Neutrophil (primary cell): ENCODE measurements at regions not wholly inside any gene's neighbourhood (a gene's known extent, or its start where the extent isn't known, plus 50 kb on each side); places are given as distances from the start of the nearest gene placed in this dataset.

Experiments used
- H3K27ac ChIP-seq: fragments of 200-600 bp; sonication (generic); 2 replicates; pipeline ENCODE4 v1.5.1; 2016; ENCODE audit warnings: mild to moderate bottlenecking, moderate library complexity
- H3K27me3 ChIP-seq: fragments of 200-600 bp; sonication (generic); 2 replicates; pipeline ENCODE4 v1.6.0; 2016; ENCODE audit warnings: mild to moderate bottlenecking
- H3K36me3 ChIP-seq: fragments of 200-600 bp; sonication (generic); 2 replicates; pipeline ENCODE4 v1.5.1; 2017
- H3K4me1 ChIP-seq, 2 experiments: fragments of 200-600 bp in 1 of 2; sonication (generic) in 1 of 2; 1 replicate in 1 of 2; 2 replicates in 1 of 2; pipeline versions ENCODE4 v1.5.1 to v1.6.1; 2013 to 2016; ENCODE audit warnings: low read depth in 1 of 2, low read length in 1 of 2, mild to moderate bottlenecking in 1 of 2, moderate library complexity in 1 of 2; ENCODE audit not compliant: control insufficient read depth in 1 of 2, insufficient read depth in 1 of 2
- H3K4me3 ChIP-seq, 2 experiments: fragments of 200-600 bp in 1 of 2; sonication (generic) in 1 of 2; 1 replicate in 1 of 2; 2 replicates in 1 of 2; pipeline ENCODE4 v1.5.1; 2013 to 2016; ENCODE audit warnings: low read depth in 1 of 2, low read length in 1 of 2, mild to moderate bottlenecking in 1 of 2, moderate library complexity in 1 of 2
- H3K9me3 ChIP-seq: fragments of 200-600 bp; sonication (generic); 2 replicates; pipeline ENCODE4 v1.5.1; 2016
- CTCF ChIP-seq: fragments of 200-600 bp; sonication (generic); IDR thresholded peaks from 2 replicates; pipeline ENCODE4 v1.5.1; 2016; ENCODE audit warnings: antibody characterized with exemption

GRCh38 chr1:57910782-57911181, 486.9 kb upstream of the DAB1 start:
- H3K36me3 ChIP-seq = no peaks in the 10 kb centered on the region

GRCh38 chr1:57910305-57910704, 486.4 kb upstream of the DAB1 start:
- no peaks in the 10 kb centered on the region for H3K27me3 ChIP-seq
- no peak overlapping the region for H3K27ac ChIP-seq
- no peaks in the 10 kb centered on the region for H3K4me1 ChIP-seq
- no peak overlapping the region for H3K4me3 ChIP-seq
- no peak for TF ChIP-seq CTCF
- no peaks in the 10 kb centered on the region for H3K9me3 ChIP-seq
- no peaks in the 10 kb centered on the region for H3K36me3 ChIP-seq

More at GRCh38 chr1:57910782-57911181, 486.9 kb upstream of the DAB1 start:
- Histone ChIP-seq H3K4me1 (no peaks in the 10 kb centered on the region), H3K27me3 (no peaks in the 10 kb centered on the region), H3K9me3 (no peaks in the 10 kb centered on the region), H3K4me3 (no peak overlapping the region), H3K27ac (no peak overlapping the region)
- no peak for TF ChIP-seq CTCF

GRCh38 chr1:57908147-57908890, 484.5 kb upstream of the DAB1 start:
- Histone ChIP-seq H3K4me1 (no peaks in the 10 kb centered on the region), H3K27ac (no peak overlapping the region), H3K27me3 (no peaks in the 10 kb centered on the region), H3K36me3 (no peaks in the 10 kb centered on the region), H3K9me3 (no peaks in the 10 kb centered on the region), H3K4me3 (no peak overlapping the region)
- no peak for TF ChIP-seq CTCF

DNA sequence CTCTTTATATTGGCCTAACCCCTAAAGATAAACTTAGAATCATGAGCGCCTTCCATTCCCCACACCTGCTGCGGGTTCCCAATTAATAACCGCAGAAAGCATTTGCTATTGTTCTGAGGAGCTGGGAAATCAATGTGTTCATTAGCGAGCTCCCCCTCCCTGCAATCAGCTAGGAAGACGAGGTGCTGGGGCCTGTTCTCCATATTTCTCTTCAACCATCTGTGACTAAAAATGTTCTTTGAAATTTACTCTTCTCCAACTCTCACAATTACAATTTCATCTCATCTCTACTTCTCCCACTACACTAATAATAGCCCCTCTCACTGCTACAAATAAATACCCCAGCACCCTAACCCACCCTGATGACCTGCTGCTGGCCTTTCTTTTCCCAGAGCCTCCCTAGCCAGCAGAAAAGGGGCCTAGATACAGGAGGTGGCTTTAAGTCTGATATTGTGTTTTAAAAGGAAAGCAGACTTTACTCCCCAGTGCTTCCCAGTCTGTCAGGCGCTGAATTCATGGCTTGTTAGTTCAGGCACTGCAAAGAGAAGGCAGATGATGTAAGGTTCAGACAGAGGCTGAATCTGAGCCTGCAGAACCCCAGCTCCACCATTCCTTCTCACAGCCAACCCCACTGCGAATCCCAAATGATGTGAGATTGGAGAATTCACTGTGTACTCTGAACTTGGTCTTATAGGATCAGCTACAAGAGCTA, 477.5 kb upstream of the DAB1 start:
- no peak for TF ChIP-seq CTCF
- H3K27ac ChIP-seq = no peak overlapping the region
- H3K9me3 ChIP-seq = no peaks in the 10 kb centered on the region
- H3K4me3 ChIP-seq = no peak overlapping the region
- H3K4me1 ChIP-seq = no peaks in the 10 kb centered on the region
- H3K27me3 ChIP-seq = no peaks in the 10 kb centered on the region
- H3K36me3 ChIP-seq = no peaks in the 10 kb centered on the region

DNA sequence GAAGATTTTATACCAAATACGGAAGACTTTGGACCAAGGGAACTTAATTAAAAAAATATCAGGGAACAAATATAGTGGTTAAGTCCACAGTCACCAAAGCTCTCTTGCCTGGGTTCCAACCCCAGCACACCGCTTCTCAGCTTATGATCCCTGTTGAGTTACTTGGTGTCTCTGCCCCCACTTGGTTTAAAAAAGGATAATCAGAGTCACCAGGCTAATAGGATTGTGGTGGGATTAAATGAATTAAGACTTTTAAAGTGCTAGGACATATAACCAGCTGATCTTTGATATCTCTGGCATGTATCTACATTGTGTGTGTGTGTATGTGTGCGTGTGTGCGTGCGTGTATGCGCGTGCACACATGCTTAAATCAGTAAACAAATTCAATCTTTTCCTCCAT, 474.7 kb upstream of the DAB1 start:
- Histone ChIP-seq H3K27me3 (no peaks in the 10 kb centered on the region), H3K9me3 (no peaks in the 10 kb centered on the region), H3K36me3 (no peaks in the 10 kb centered on the region), H3K4me1 (no peaks in the 10 kb centered on the region), H3K27ac (no peak overlapping the region), H3K4me3 (no peak overlapping the region)
- no peak for TF ChIP-seq CTCF
